SU-DHL-6 (cell line): ENCODE measurements at regions not wholly inside any gene's neighbourhood (a gene's known extent, or its start where the extent isn't known, plus 50 kb on each side); places are given as distances from the start of the nearest gene placed in this dataset.

ENCODE experiments used
- CTCF ChIP-seq: fragments of 200-600 bp; sonication (generic); IDR thresholded peaks from one replicate; pipeline ENCODE4 v1.5.1; 2017; ENCODE audit warnings: antibody characterized with exemption, mild to moderate bottlenecking, low read length, moderate library complexity; ENCODE audit not compliant: insufficient read depth, poor library complexity, severe bottlenecking
- EZH2phosphoT487 ChIP-seq: fragments of 200-600 bp; sonication (generic), shearing (Covaris generic); conservative IDR thresholded peaks from 2 replicates; pipeline ENCODE4 v1.6.1; 2018; ENCODE audit warnings: mild to moderate bottlenecking, antibody characterized with exemption, low read length, moderate library complexity, mixed read lengths

DNA sequence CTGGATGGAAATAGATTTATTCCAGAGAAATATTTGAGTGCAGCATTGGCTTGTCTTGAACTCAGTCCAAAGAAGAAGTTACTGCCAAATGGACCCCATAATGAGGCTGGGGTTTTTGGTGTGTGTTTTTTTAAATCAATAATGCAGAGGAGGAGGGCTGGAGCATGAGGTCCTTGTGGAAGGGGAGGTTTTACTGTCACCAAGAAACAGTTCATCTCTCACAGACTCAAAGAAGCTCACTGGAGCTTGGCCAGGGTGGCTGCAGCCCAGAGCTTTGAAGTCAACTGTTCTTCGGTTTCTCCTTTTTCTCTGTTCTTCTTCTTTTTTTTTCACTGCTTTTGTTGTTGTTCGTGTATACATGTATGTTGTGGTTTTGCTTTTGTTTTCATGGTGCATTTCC, 377.7 kb downstream of the FBXW7 start:
- TF ChIP-seq EZH2phosphoT487: no peak
- TF ChIP-seq CTCF: no peak
